GM15510 (cell line): ENCODE measurements at regions not wholly inside any gene's neighbourhood (a gene's known extent, or its start where the extent isn't known, plus 50 kb on each side); places are given as distances from the start of the nearest gene placed in this dataset.

ENCODE experiments used
- POLR2A ChIP-seq: IDR thresholded peaks from 3 replicates; pipeline ENCODE4 v1.6.1; 2011; ENCODE audit warnings: borderline replicate concordance; ENCODE audit not compliant: insufficient read length; ENCODE audit errors: extremely low read depth

DNA sequence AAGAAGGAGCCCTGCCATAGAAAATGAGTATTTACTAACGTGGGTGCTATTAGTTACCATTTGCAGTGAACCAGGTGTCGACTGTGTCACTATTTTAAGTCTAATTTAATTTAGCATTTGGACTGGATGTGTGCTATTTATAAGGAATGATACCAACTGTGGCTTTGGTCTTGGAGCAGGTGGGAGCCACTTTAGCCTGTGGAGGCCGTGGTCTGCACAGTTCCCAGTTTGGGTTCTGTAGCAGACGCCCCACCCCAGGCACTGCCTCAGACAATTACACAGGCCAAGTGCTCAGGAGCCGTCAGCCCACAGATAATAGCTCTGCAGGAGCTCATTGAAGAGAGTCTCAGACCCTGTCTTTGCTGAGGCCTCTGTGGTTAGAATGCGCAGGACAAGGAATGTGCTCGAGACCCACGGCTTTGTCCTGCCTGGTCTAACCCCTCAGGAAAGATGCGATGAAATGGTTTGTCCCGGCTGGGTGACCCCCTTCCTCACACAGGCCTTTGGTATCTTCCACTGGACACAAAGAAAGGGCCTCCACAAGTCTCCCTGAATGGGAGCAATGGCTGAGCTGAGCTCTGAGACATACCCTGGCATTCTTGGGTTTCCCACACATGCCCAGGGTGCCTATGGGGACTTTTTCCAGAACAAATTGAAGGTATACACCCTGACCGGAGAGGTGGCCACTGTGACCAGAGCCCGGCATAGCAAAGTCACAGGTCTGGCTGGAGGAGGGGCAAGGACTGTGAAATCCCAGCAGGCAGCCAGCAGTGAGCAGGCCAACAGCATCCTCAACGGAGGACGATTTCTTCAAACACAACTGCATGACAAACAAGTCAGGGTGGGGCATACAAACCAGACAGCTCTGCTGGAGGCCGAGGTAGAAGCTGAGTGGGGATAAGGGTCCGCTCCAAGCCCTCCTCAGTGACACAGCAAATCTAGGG lies 251.2 kb downstream of the ARHGAP12 start:
- no peak for TF ChIP-seq POLR2A

DNA sequence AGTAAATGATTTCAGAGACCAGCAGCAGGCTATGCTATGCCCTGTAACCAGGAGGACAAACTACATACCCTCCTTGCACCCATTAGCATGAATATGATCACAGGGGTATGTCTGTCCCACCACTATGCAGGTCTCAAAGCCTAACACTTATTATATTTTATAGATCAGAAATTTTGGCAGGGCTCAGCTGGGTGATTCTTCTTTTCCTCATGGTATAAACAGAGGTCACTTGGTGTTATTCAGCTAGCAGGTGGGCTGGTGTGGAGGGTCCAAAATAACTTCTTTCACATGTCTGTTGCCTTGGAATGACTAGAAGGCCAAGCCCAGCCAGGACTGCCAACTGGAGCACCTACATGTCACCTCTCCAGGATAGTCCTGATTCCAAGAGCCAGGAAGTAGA lies 252.9 kb downstream of the ARHGAP12 start:
- TF ChIP-seq POLR2A = no peak

DNA sequence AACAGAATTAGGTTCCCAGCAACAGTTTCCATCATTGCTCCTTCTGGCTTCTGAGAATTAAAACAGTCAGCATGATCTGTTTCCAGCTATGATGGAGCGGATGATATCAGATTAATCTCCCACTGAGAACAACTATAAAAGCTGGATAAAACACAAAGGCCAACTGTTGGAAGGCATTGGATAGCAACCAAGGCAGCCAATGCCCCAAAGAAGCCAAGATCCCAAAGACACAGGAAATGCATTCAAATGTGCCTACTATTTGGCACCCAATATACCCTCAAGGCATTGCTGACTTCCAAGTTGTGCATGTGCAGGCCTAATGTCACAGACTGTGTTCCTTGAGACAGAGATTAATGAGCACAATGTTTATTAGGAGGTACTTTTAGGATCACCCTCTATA lies 259.3 kb downstream of the ARHGAP12 start:
- no peak for TF ChIP-seq POLR2A

GRCh38 chr10:31668326-31668725 lies 260.3 kb downstream of the ARHGAP12 start:
- no peak for TF ChIP-seq POLR2A

GRCh38 chr10:31664803-31665202 lies 263.8 kb downstream of the ARHGAP12 start:
- TF ChIP-seq POLR2A = no peak

DNA sequence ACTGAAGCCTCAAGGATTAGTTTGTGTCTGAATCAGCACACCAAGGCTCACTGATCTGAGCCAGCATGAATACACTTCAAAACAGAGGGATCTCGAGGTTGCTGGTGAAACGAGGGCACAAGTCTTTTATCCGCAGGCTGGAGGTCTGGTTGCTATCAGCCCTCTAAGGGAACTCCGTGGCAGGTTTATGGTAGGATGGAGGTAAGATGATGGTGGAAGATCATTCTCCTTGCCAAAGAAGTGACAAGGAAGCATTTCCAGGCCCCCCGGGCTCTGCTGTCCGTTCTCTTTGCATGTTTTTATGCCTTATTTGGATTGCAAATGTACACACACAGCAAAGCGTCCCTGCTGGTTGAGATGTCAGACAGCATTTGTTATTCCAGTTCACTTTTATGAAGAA lies 268.3 kb downstream of the ARHGAP12 start:
- TF ChIP-seq POLR2A = no peak

GRCh38 chr10:31659665-31660064 lies 269.0 kb downstream of the ARHGAP12 start:
- TF ChIP-seq POLR2A = no peak

DNA sequence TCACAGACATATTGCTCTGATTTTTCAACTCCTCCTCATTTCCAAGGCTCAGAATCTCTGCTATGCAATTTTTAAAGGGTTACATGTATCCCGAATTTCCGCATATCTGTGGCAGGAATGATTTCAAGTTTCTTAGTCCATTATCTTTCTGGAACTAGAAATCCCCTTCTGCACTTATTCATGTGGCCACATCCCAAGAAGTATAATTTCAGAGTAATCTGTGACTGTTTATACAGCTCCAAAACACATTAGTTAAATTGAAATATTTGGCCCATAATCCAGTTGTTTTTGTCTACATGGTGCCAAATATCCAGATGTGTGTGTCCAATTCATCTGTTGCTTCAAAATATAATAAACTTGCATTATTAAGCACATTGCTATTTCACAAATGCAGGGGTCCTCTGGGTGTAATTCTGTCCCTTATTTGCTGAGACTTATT lies 271.2 kb downstream of the ARHGAP12 start:
- no peak for TF ChIP-seq POLR2A

DNA sequence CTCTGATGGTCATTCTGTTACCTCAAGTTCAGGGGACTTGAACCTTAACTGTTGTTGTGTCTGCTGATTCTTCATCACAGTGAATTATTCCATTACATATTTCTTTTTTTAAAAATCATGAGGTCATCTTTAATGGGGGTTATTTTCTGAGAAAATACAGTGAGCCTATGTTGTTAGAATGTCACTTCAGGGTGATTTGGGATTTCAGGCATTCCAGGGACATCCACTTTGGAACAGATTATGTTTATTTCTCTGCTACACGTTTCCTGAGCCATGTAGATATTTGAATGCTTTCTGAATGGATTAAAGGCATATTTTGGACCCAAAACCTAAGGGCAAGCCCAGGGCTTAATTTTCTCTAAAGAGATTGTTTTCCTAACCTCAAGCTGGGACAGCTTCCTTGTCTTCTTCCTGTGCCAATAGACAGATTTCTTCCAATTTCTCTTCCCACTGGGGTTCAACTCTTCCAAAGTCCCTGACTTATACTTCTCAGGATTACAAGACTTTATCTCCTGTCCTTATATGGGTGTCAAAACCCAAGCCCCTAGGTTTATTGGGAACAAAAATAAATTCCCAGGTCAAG lies 271.7 kb downstream of the ARHGAP12 start:
- TF ChIP-seq POLR2A = no peak

DNA sequence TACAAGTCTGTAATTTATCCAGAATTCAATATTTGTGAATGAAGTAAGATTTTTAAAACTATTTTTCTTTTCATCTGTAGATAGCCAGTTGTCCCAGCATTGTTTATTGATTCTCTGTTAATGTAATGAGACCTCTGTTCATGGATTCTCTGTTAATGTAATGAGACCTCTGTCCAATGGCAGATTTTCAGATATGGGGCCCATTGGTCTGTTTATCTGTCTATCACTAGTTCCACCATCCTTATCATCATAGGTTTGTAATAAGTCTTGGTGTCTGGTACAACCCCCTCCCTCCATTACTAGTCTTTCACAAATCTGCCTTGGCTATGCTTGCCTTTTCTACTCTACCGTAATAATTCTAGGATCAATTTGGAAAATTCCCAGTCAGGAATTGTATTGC lies 276.6 kb downstream of the ARHGAP12 start:
- no peak for TF ChIP-seq POLR2A

DNA sequence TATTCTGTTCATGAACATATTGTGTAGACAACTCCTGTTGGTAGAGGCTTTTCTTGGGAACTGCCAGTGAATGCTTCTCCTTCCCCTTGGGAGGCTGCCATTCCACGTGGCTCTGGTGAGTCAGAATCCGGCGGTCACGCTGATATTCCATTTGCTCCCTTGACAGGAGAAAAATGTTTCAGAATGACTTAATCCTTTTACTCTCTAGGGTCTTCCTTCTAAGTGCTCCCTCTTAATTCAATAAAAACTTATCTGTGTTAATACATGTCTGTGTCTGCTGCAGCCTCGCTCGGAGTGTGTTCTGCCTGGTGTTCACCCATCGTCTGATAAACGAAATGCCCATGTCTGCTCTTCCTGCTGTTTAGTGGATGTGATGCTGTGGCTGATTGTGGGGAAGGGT lies 278.6 kb downstream of the ARHGAP12 start:
- TF ChIP-seq POLR2A = no peak

DNA sequence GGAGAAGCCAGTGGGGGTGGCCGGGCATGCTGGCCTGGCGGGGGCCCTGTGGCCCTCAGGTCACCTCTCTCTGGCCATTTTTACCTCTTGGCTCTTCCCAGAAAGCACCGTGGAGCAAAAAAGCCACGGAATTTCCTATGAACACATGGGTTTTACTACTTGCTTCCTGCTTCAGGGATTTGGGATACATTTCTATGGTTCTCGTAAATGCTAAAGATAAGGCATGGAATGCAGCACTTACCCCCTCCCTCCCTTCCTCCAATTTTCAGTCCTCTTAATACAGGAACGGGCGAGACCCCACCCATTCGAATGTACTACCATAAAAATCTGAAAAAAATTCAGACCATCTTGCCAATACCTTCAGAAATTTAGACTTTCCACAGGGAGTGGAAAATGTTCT lies 279.7 kb downstream of the ARHGAP12 start:
- no peak for TF ChIP-seq POLR2A

DNA sequence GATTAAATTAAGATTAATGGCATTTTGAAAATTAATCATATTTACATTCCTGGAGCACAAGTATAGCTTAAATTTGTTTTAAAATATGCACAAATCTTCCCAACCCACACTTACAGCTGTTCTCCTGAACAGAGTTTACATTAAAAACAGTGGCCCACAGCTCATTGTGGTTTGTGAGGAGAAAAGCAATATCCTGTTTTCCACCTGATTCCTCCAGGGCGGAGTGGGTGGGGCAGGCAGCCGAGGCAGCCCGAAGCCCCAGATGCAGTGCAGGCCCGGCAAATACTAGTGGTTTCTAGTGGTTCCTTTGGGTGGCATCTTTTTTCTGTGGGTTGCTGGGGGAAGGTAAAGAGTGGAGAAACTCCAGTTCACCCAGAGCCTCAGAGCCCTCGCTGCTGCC lies 280.8 kb downstream of the ARHGAP12 start:
- no peak for TF ChIP-seq POLR2A

GRCh38 chr10:31646519-31646918 lies 282.1 kb downstream of the ARHGAP12 start:
- TF ChIP-seq POLR2A = no peak

GRCh38 chr10:31645786-31646185 lies 282.8 kb downstream of the ARHGAP12 start:
- TF ChIP-seq POLR2A = no peak

DNA sequence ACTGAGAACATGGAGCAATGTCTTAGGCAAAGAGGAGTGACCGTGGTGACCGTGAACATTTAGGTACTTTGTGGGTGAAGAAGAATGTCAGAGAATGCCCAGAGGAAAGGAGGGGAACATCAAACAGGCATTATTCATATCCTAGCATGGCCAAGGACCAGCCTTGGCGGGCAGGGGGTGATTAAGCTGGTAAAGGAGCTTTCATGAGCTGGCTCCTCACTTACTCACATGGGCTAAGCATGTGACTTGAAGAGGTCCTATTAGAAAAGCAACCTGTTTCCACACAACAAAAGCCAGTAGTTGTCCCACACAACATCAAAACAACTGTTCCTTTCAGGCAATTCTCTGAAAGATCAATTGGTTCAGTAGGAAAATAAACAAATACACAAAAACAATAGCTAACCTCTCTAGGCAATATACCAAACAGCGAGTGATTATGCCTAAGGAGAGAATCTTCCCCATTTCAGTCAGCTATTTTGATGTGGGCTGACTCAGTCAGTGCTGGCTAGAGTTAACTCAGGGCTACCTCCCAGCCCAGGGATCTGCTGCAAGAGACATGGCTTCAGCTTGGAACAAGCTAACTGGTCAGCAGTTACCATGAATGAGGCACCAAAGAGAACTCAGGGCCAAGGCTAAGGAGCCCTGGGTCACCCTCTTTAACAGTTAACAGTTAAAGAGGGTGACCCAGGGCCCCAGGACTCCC lies 283.5 kb downstream of the ARHGAP12 start:
- TF ChIP-seq POLR2A = no peak

- no peak for TF ChIP-seq POLR2A
Measured at GRCh38 chr10:31642281-31642680, 286.4 kb downstream of the ARHGAP12 start.
